BLaER1 (cell line): ENCODE measurements at regions not wholly inside any gene's neighbourhood (a gene's known extent, or its start where the extent isn't known, plus 50 kb on each side); places are given as distances from the start of the nearest gene placed in this dataset.
A peak's percentile ranks its signal among the peaks of the same experiment; 100 is the strongest.
"Not testable (repeated sequence)": the region's sequence is repeated elsewhere in the genome, so short reads cannot be mapped to it uniquely, and the experiment has no call there.

ENCODE experiments used
- H3K27ac ChIP-seq: shearing (Covaris generic); formaldehyde crosslinking; 2 replicates; pipeline ENCODE4 v1.8.1; 2022
- H3K27me3 ChIP-seq: shearing (Covaris generic); formaldehyde crosslinking; 2 replicates; pipeline ENCODE4 v1.8.1; 2022
- H3K36me3 ChIP-seq: shearing (Covaris generic); formaldehyde crosslinking; 2 replicates; pipeline ENCODE4 v1.8.1; 2022
- H3K4me1 ChIP-seq: shearing (Covaris generic); formaldehyde crosslinking; 2 replicates; pipeline ENCODE4 v1.8.1; 2022
- H3K4me2 ChIP-seq: shearing (Covaris generic); formaldehyde crosslinking; 2 replicates; pipeline ENCODE4 v1.8.1; 2022
- H3K4me3 ChIP-seq: shearing (Covaris generic); formaldehyde crosslinking; 2 replicates; pipeline ENCODE4 v1.8.1; 2022
- H3K9ac ChIP-seq: shearing (Covaris generic); formaldehyde crosslinking; 2 replicates; pipeline ENCODE4 v1.8.1; 2022
- H3K9me3 ChIP-seq: shearing (Covaris generic); formaldehyde crosslinking; 2 replicates; pipeline ENCODE4 v1.8.1; 2022
- H4K20me1 ChIP-seq: shearing (Covaris generic); formaldehyde crosslinking; 2 replicates; pipeline ENCODE4 v1.8.1; 2022
- Cebpa-rat ChIP-seq: shearing (Covaris generic); IDR thresholded peaks from 2 replicates; pipeline ENCODE4 v1.8.1; 2022

- H3K36me3 ChIP-seq = no peaks in the 10 kb centered on the region
- H4K20me1 ChIP-seq = no peaks in the 10 kb centered on the region
- 0 out of 2 replicates have a peak, but pooled peaks cover 5% of the 10 kb centered on the region for H3K9me3 ChIP-seq
- H3K9ac ChIP-seq = no peak overlapping the region
- no peak overlapping the region for H3K4me3 ChIP-seq
- no peak overlapping the region for H3K27ac ChIP-seq
- no peak for TF ChIP-seq Cebpa-rat
- no peak overlapping the region for H3K4me2 ChIP-seq
- H3K27me3 ChIP-seq = no peaks in the 10 kb centered on the region
- H3K4me1 ChIP-seq = no peaks in the 10 kb centered on the region
Measured at GRCh38 chr5:138686668-138687067, 66.6 kb upstream of the CTNNA1 start.

DNA sequence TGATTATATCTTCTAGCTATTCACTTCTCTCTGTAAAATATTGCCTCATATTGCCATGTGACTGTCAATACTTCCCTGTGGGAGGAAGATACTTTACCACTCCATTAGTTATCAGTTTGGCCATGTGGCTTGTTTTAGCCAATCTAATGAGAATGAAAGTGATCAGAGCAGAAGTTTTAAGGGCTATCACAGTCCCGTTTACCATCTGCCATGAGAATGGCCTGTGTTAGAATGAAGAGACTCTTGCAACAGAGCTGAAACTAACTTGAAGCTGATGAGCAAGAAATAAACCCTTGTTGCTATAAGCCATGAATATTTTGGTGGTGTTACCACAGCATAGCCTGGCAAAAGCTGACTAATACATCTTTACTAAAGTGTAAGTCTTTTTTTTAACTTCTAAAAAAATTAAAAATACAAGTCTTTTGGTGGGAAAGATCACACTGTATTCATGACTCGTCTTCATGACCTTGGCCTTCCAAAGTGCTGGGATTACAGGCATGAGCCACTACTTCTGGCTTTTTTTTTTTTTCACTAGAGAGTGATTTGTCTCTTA lies 68.0 kb upstream of the CTNNA1 start:
- H4K20me1 ChIP-seq = no peaks in the 10 kb centered on the region
- no peak overlapping the region for H3K27ac ChIP-seq
- TF ChIP-seq Cebpa-rat = no peak
- no peaks in the 10 kb centered on the region for H3K36me3 ChIP-seq
- no peak overlapping the region for H3K4me3 ChIP-seq
- no peak overlapping the region for H3K4me2 ChIP-seq
- no peaks in the 10 kb centered on the region for H3K4me1 ChIP-seq
- H3K9ac ChIP-seq = no peak overlapping the region
- H3K27me3 ChIP-seq = no peaks in the 10 kb centered on the region
- 0 out of 2 replicates have a peak, but pooled peaks cover 5% of the 10 kb centered on the region for H3K9me3 ChIP-seq

DNA sequence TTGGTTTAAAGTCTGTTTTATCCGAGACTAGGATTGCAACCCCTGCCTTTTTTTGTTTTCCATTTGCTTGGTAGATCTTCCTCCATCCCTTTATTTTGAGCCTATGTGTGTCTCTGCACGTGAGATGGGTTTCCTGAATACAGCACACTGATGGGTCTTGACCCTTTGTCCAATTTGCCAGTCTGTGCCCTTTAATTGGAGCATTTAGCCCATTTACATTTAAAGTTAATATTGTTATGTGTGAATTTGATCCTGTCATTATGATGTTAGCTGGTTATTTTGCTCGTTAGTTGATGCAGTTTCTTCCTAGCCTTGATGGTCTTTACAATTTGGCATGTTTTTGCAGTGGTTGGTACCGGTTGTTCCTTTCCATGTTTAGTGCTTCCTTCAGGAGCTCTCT lies 70.8 kb upstream of the CTNNA1 start:
- not testable (repeated sequence) for H3K27me3 ChIP-seq, H3K9me3 ChIP-seq, H3K36me3 ChIP-seq, H3K4me1 ChIP-seq, H3K4me2 ChIP-seq, H4K20me1 ChIP-seq, H3K27ac ChIP-seq, H3K9ac ChIP-seq, H3K4me3 ChIP-seq

- H3K4me3 ChIP-seq, H3K36me3 ChIP-seq, H3K27me3 ChIP-seq, H4K20me1 ChIP-seq, H3K4me1 ChIP-seq, H3K9ac ChIP-seq, H3K4me2 ChIP-seq, H3K9me3 ChIP-seq, H3K27ac ChIP-seq: not testable (repeated sequence)
Measured at GRCh38 chr5:138678826-138679225, 74.4 kb upstream of the CTNNA1 start.

DNA sequence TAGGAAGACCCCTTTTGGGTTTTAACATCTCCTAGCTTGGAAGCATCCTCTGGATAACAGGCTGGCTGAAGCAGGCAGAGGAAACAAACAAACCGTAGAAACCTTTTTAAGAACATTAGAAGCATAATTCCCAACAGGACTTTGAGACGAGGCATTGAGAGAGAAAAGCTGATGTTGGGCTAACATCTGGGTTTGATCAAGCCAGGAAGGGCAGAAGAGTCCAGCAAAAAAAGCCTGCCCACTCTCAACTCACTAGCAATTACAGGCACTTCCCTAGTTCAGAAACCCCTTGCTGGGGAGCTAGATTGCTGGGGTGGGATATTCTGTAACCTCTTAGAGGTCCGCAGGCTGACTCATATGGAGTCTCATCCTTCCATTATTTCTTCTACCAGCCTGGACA lies 75.4 kb upstream of the CTNNA1 start:
- Histone ChIP-seq H3K4me1 (no peaks in the 10 kb centered on the region), H3K36me3 (no peaks in the 10 kb centered on the region), H3K9me3 (no peaks in the 10 kb centered on the region), H3K9ac (no peak overlapping the region), H3K4me3 (no peak overlapping the region), H4K20me1 (no peaks in the 10 kb centered on the region), H3K27me3 (no peaks in the 10 kb centered on the region), H3K4me2 (no peak overlapping the region), H3K27ac (no peak overlapping the region)
- TF ChIP-seq Cebpa-rat = no peak

DNA sequence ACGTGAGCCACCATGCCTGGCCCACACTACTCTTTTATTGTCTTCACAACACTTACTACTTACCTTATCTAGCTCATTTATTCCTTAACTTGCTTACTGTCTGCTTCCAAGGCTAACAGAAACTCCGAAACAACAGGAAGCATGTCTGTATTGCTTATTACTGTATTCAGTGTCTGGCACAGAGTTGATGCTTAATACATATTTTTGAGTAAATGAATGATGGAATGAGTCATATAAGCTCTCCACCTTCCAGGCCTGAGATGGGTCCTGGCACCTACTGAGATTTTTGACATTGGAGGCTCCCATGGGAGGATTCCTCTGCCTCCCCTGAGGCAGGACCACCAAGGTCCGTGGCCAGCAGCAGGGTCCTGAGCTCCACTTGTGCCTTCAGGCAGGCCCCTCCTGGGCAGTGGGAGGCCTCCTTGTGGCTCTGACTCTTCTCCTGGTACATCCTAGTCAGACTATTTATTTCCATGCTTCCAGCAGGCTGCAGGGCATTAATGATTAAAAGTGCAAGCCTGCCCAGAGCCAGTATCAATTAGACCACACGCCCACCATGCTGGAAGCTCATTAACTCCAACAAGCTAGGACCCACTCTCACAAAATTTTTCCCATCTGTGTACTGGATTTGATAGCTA lies 76.5 kb upstream of the CTNNA1 start:
- no peak overlapping the region for H3K9ac ChIP-seq
- no peaks in the 10 kb centered on the region for H3K4me1 ChIP-seq
- no peaks in the 10 kb centered on the region for H3K36me3 ChIP-seq
- no peaks in the 10 kb centered on the region for H3K9me3 ChIP-seq
- TF ChIP-seq Cebpa-rat = no peak
- no peaks in the 10 kb centered on the region for H3K27me3 ChIP-seq
- no peaks in the 10 kb centered on the region for H4K20me1 ChIP-seq
- no peak overlapping the region for H3K4me2 ChIP-seq
- no peak overlapping the region for H3K4me3 ChIP-seq
- H3K27ac ChIP-seq = no peak overlapping the region

GRCh38 chr5:138676002-138676401 lies 77.2 kb upstream of the CTNNA1 start:
- TF ChIP-seq Cebpa-rat = no peak
- Histone ChIP-seq H3K4me1 (no peaks in the 10 kb centered on the region), H3K4me3 (no peak overlapping the region), H3K9ac (no peak overlapping the region), H3K4me2 (no peak overlapping the region), H3K36me3 (no peaks in the 10 kb centered on the region), H4K20me1 (no peaks in the 10 kb centered on the region), H3K9me3 (no peaks in the 10 kb centered on the region), H3K27me3 (no peaks in the 10 kb centered on the region), H3K27ac (no peak overlapping the region)

GRCh38 chr5:138668451-138669380 lies 84.5 kb upstream of the CTNNA1 start:
- H3K9ac ChIP-seq = no peak overlapping the region
- no peaks in the 10 kb centered on the region for H4K20me1 ChIP-seq
- peak overlapping the region; percentile 70 for H3K4me2 ChIP-seq
- no peaks in the 10 kb centered on the region for H3K27me3 ChIP-seq
- TF ChIP-seq Cebpa-rat = no peak
- H3K36me3 ChIP-seq = no peaks in the 10 kb centered on the region
- H3K9me3 ChIP-seq = no peaks in the 10 kb centered on the region
- peaks cover 60% of the 10 kb centered on the region for H3K4me1 ChIP-seq
- no peak overlapping the region for H3K27ac ChIP-seq
- no peak overlapping the region for H3K4me3 ChIP-seq

GRCh38 chr5:138667782-138668331 lies 85.4 kb upstream of the CTNNA1 start:
- H4K20me1 ChIP-seq, H3K9ac ChIP-seq, H3K4me3 ChIP-seq, H3K36me3 ChIP-seq, H3K27me3 ChIP-seq, H3K27ac ChIP-seq, H3K9me3 ChIP-seq: not testable (repeated sequence)
- Histone ChIP-seq H3K4me1 (peaks cover 69% of the 10 kb centered on the region), H3K4me2 (peak overlapping the region; percentile 70)

DNA sequence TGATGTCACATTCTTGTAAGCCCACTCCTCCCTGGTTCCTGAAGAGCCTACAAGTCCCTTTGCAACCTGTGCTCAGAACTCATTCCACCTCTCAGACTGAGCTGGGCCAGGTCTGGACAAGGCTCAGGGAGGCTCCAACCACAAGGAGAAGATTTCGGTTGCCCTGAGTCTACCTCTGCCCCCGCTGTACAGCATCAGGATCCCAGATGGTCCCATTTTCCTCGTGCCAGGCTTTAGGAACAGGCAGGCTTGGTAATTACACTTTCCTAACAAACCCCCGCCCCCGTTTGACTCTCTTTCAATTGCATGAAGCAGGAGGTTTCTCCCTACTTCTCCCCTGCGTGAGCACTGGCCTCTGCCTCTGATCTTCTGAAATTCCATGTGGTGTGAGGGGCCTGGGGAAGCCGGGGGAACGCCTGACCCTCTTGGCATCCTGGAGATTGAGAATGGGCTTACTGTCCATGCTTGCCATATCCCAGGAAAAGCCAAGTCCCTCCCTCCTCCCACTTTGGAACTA lies 86.9 kb upstream of the CTNNA1 start:
- H4K20me1 ChIP-seq = no peaks in the 10 kb centered on the region; the same call in 1 of the 2 replicates
- H3K9me3 ChIP-seq = no peaks in the 10 kb centered on the region
- no peak for TF ChIP-seq Cebpa-rat
- H3K36me3 ChIP-seq = no peaks in the 10 kb centered on the region
- H3K4me3 ChIP-seq = no peak overlapping the region
- peak overlapping the region; percentile 79 for H3K4me2 ChIP-seq
- no peak overlapping the region for H3K27ac ChIP-seq
- no peaks in the 10 kb centered on the region for H3K27me3 ChIP-seq
- peaks cover 81% of the 10 kb centered on the region for H3K4me1 ChIP-seq
- H3K9ac ChIP-seq = no peak overlapping the region
